HG02852 (cell line): ENCODE measurements at regions not wholly inside any gene's neighbourhood (a gene's known extent, or its start where the extent isn't known, plus 50 kb on each side); places are given as distances from the start of the nearest gene placed in this dataset.

Experiments
- ATAC-seq: cut with Tn5 transposase; IDR thresholded peaks from one replicate; pipeline ENCODE4 v1.9.1; 2021; ENCODE audit warnings: mild to moderate bottlenecking, moderate library complexity; ENCODE audit not compliant: unreplicated experiment

- ATAC-seq, result no peak
Observed at GRCh38 chr3:83092521-83093221, 1331.2 kb upstream of the GBE1 start.

- no peak for ATAC-seq
Observed at GRCh38 chr3:83076041-83076440, 1314.6 kb upstream of the GBE1 start.

- no peak for ATAC-seq
Observed at GRCh38 chr3:83074485-83074884, 1313.0 kb upstream of the GBE1 start.

- ATAC-seq, result no peak
Observed at GRCh38 chr3:83065851-83066460, 1304.5 kb upstream of the GBE1 start.

- ATAC-seq, result no peak
Observed at GRCh38 chr3:83063446-83063845, 1302.0 kb upstream of the GBE1 start.

- no peak for ATAC-seq
Observed at GRCh38 chr3:83048556-83048955, 1287.1 kb upstream of the GBE1 start.

GRCh38 chr3:83039422-83039821 is 1278.0 kb upstream of the GBE1 start:
- no peak for ATAC-seq

GRCh38 chr3:83035704-83036010 is 1274.2 kb upstream of the GBE1 start:
- no peak for ATAC-seq

- no peak for ATAC-seq
Observed at GRCh38 chr3:83034806-83035703, 1273.6 kb upstream of the GBE1 start.

GRCh38 chr3:83033133-83033532 is 1271.7 kb upstream of the GBE1 start:
- ATAC-seq, result no peak

GRCh38 chr3:83023086-83023485 is 1261.6 kb upstream of the GBE1 start:
- no peak for ATAC-seq

GRCh38 chr3:83011481-83011880 is 1250.0 kb upstream of the GBE1 start:
- no peak for ATAC-seq

- no peak for ATAC-seq
Observed at GRCh38 chr3:83003917-83004316, 1242.5 kb upstream of the GBE1 start.

- ATAC-seq, result no peak
Observed at GRCh38 chr3:83002869-83003445, 1241.5 kb upstream of the GBE1 start.

GRCh38 chr3:82999777-83000176 is 1238.3 kb upstream of the GBE1 start:
- ATAC-seq, result no peak

- no peak for ATAC-seq
Observed at GRCh38 chr3:82978368-82978767, 1216.9 kb upstream of the GBE1 start.

- ATAC-seq, result no peak
Observed at GRCh38 chr3:82977871-82978270, 1216.4 kb upstream of the GBE1 start.

GRCh38 chr3:82973791-82974190 is 1212.3 kb upstream of the GBE1 start:
- no peak for ATAC-seq

- no peak for ATAC-seq
Observed at GRCh38 chr3:82960379-82960778, 1198.9 kb upstream of the GBE1 start.

GRCh38 chr3:82957696-82958095 is 1196.3 kb upstream of the GBE1 start:
- no peak for ATAC-seq

GRCh38 chr3:82957079-82957478 is 1195.6 kb upstream of the GBE1 start:
- no peak for ATAC-seq

GRCh38 chr3:82954486-82954885 is 1193.0 kb upstream of the GBE1 start:
- ATAC-seq, result no peak
